Colonic mucosa (tissue), 4 donors: ENCODE measurements at regions not wholly inside any gene's neighbourhood (a gene's known extent, or its start where the extent isn't known, plus 50 kb on each side); places are given as distances from the start of the nearest gene placed in this dataset.

Experiments
- DNase-seq: peaks from one replicate; pipeline ENCODE4 v3.0.0-alpha.2; 2020
- H3K27ac ChIP-seq: fragments of 200-600 bp; one replicate; pipeline ENCODE4 v1.8.0; 2021
- H3K27me3 ChIP-seq: fragments of 200-600 bp; one replicate; pipeline ENCODE4 v1.8.0; 2021
- H3K36me3 ChIP-seq: fragments of 200-600 bp; one replicate; pipeline ENCODE4 v1.8.0; 2021
- H3K4me1 ChIP-seq: fragments of 200-600 bp; one replicate; pipeline ENCODE4 v1.8.0; 2021; ENCODE audit warnings: mild to moderate bottlenecking
- H3K4me3 ChIP-seq: fragments of 200-600 bp; one replicate; pipeline ENCODE4 v1.8.0; 2021
- H3K9ac ChIP-seq, 2 donors: one replicate each; pipeline ENCODE4 v1.7.0; 2013; ENCODE audit warnings: control low read depth in 2 of 2, low read depth in 2 of 2, low read length in 2 of 2
- H3K9me3 ChIP-seq: fragments of 200-600 bp; one replicate; pipeline ENCODE4 v1.8.0; 2021
- intact Hi-C: fragments of 100-400 bp; cut with DNase I; formaldehyde crosslinking; loops from one replicate; pipeline ENCODE4 v1.14.1; 2022
- TF ChIP-seq, protein P1 (sequence below): fragments of 200-600 bp; IDR thresholded peaks from one replicate; pipeline ENCODE4 v1.8.0; 2022; ENCODE audit warnings: antibody characterized with exemption, mild to moderate bottlenecking
- donor health status: healthy.
- donor health status: DM: no; HTN: no; CAD: no.
- donor health status: DM: no; HTN: no; CAD: no.

DNA sequence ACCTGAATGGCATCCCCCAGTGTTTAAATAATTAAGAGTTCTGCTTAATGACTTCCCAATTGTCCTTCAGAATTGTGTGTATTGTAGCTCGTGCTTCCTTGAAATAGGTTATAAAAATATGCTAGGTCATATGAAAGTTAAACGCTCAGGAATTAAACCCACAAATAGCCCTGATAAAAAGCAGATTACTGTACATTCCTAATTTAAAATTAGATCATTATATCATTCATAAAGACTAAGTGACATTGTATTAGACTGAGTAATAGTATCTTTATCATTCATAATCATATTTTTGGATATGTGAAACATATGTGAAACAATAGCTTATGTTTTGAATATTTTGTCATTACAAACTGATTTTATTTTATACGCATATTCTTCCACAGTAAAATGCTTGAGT is 1706.7 kb downstream of the HACE1 start:
- DNase-seq = no peak
- Histone ChIP-seq H3K27me3 (no peaks in the 10 kb centered on the region), H3K9me3 (no peaks in the 10 kb centered on the region), H3K27ac (no peak overlapping the region), H3K9ac (no peak overlapping the region), H3K4me1 (no peaks in the 10 kb centered on the region), H3K36me3 (no peaks in the 10 kb centered on the region), H3K4me3 (no peak overlapping the region)
- intact Hi-C loops = no loop called here
- TF ChIP-seq, protein P1, sequence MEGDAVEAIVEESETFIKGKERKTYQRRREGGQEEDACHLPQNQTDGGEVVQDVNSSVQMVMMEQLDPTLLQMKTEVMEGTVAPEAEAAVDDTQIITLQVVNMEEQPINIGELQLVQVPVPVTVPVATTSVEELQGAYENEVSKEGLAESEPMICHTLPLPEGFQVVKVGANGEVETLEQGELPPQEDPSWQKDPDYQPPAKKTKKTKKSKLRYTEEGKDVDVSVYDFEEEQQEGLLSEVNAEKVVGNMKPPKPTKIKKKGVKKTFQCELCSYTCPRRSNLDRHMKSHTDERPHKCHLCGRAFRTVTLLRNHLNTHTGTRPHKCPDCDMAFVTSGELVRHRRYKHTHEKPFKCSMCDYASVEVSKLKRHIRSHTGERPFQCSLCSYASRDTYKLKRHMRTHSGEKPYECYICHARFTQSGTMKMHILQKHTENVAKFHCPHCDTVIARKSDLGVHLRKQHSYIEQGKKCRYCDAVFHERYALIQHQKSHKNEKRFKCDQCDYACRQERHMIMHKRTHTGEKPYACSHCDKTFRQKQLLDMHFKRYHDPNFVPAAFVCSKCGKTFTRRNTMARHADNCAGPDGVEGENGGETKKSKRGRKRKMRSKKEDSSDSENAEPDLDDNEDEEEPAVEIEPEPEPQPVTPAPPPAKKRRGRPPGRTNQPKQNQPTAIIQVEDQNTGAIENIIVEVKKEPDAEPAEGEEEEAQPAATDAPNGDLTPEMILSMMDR = no peak

DNA sequence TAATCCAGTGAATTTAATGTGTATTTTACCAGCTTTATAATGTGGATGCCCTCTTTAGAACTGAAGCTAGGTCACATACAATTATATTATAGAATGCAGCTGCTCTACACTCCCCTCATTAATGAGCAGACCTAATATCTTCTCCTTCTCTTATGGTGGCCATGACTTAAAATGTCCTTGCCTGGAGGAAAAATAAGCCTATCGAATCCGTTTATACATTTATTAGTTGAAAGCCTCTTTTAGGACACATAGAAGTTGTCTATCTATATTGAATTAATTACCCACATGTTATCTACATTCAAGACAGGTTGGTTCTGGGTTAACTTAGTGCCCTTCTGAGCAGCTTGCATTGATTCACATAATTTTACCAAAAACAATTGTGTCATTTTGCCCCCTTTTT is 1716.8 kb downstream of the HACE1 start:
- TF ChIP-seq, protein P1 = no peak
- intact Hi-C loops = no loop called here
- no peaks in the 10 kb centered on the region for H3K27me3 ChIP-seq

DNA sequence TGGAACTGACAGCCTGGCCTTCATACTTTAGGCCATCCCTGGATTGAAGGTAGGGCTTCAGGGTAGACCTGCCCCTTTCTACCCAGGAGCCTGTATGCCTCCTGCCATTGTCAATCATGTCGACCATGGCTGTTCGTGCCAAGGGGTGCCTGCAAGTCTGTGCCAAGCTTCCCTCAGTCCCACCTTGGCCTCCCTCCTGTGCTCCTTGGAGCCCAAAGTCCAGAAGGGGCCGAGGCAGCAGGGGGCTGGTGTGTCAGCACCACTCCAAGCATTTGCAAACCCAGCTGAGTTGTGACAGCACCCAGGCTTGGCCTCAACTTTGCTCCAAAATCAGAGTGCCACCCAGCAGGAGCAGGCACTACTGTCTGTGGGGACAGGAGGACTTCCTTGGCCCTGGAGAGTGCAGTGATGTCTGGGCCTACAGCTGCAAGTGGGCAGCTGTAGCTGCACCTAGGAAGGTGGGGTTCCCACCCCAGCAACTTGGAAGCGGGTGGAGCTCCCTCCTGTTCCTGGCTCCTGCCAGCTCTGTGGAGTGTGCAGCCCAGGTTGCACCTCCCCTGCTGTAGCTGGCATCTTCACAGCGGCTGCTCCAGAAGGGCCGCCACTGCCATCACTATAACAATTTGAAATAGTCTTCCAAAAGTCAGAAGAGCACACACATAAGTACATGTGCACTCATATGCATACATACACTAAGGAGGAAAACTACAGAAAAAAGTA is 1719.3 kb downstream of the HACE1 start:
- Histone ChIP-seq H3K27ac (no peak overlapping the region), H3K4me3 (no peak overlapping the region), H3K36me3 (no peaks in the 10 kb centered on the region), H3K27me3 (no peaks in the 10 kb centered on the region), H3K9ac (no peak overlapping the region), H3K9me3 (no peaks in the 10 kb centered on the region), H3K4me1 (no peaks in the 10 kb centered on the region)
- TF ChIP-seq, protein P1 = no peak
- no peak for DNase-seq
- intact Hi-C loops = no loop called here

More for the DNA sequence above, 1716.8 kb downstream of the HACE1 start:
- no peak overlapping the region for H3K27ac ChIP-seq
- H3K4me1 ChIP-seq = no peaks in the 10 kb centered on the region
- no peak overlapping the region for H3K4me3 ChIP-seq
- no peaks in the 10 kb centered on the region for H3K9me3 ChIP-seq
- no peaks in the 10 kb centered on the region for H3K36me3 ChIP-seq
- no peak for DNase-seq
- H3K9ac ChIP-seq = no peak overlapping the region

DNA sequence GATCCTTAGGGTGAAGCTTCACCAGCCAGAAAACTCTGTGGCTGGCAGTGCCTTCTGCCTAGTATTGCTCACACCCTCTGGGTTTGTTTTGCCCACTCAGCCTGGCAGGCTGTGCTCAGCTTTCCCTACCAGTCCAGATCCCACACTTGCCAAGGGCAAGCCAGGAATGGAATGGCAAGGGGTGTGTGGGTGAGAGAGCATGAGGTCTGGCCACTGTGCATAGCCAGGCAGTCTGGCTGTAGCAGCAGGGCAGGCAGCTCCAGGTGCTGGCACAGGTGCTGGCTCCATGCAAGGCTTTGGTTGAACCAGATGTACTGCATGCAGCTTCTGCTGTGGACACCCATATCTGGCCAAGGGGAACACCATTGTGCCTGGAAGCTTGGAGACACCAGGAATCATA is 1720.3 kb downstream of the HACE1 start:
- Histone ChIP-seq H3K27ac (no peak overlapping the region), H3K9me3 (no peaks in the 10 kb centered on the region), H3K4me3 (no peak overlapping the region), H3K27me3 (no peaks in the 10 kb centered on the region), H3K36me3 (no peaks in the 10 kb centered on the region), H3K4me1 (no peaks in the 10 kb centered on the region), H3K9ac (no peak overlapping the region)
- intact Hi-C loops = no loop called here
- TF ChIP-seq, protein P1 = no peak
- DNase-seq = no peak

DNA sequence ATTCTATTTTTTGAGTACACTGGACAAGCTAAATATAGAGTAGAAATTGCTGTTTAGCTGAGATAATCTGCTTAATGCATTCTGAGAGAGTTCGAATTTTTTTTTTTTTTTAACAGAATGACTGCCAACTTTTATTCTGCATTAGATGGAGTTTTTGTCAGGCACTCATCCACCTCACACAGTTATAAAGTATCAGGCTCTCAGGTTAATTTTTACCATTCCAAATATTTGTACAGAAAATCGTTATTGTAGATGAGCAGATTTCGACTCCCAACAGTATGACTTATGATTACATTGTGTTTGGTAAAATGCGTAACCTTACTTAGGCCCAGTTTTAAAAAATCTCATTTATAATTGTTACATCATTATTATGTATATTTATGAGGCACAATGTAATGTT is 1731.0 kb downstream of the GRIK2 start:
- intact Hi-C loops = no loop called here
- H3K4me3 ChIP-seq = no peak overlapping the region

More for the DNA sequence above, 1731.0 kb downstream of the GRIK2 start:
- no peak for DNase-seq
- no peaks in the 10 kb centered on the region for H3K9me3 ChIP-seq
- TF ChIP-seq, protein P1 = no peak
- no peaks in the 10 kb centered on the region for H3K36me3 ChIP-seq
- no peaks in the 10 kb centered on the region for H3K27me3 ChIP-seq
- H3K9ac ChIP-seq = no peak overlapping the region
- no peaks in the 10 kb centered on the region for H3K4me1 ChIP-seq
- H3K27ac ChIP-seq = no peak overlapping the region
